ENCODE measurements at regions not wholly inside any gene's neighbourhood (a gene's known extent, or its start where the extent isn't known, plus 50 kb on each side); places are given as distances from the start of the nearest gene placed in this dataset.

DNA sequence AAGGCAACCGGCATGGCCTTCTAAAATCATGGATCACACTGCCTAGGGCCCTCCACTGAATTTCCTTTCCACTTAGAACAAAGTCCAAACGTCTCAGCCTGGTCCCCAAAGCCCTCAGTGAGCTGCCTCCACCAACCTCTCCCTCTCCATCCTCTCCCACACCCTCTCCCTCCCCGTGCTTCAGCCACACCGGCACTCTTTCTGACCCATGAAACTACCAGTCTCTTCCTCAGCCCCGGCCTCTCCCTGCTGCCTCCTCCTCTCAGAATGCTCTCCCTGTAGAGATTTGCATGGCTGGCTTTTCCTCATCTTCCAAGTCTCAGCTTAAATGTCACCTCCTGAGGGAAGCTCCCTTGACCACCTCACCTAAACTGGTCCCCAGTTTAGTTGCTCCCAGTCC lies 219.0 kb upstream of the ZMIZ1 start:
- no peak for DNase-seq

DNA sequence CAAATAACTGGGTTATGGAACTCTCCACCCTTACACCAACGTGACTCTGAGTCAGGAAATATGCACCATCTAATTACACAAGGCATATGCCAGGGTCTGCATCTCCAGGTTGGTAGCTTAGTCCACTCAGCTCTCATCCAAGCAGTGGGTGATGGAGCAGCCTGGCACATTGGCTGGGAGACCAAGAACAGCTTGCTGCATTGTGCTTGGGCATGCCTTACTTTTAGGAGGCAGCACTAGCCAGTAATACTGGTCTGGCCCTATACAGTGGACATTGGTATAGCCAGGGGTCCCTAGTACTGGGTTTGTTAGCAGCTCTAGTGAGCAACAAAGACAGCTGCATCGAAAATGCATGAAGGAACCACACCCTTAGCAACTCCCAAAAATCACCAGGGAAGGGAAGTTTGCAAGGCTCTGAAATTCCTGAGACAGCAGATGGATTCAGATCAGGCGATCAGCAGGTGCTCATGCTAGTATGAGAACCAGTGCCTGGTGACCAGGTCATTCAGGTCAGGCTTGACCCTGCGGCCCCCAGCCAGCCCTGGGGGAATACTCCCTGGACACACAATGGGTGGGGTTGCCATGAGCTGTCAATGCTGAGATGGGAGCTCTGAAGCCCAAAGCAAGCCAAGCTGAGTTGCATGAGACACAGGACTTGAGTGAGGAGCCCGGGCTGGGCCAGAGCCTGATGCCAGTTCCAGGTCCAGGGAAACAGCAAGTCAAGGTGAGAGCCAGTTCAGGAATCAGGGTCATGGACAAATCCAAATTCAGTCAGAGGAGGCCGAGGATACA lies 217.9 kb upstream of the ZMIZ1 start:
- DNase-seq, result no peak

DNA sequence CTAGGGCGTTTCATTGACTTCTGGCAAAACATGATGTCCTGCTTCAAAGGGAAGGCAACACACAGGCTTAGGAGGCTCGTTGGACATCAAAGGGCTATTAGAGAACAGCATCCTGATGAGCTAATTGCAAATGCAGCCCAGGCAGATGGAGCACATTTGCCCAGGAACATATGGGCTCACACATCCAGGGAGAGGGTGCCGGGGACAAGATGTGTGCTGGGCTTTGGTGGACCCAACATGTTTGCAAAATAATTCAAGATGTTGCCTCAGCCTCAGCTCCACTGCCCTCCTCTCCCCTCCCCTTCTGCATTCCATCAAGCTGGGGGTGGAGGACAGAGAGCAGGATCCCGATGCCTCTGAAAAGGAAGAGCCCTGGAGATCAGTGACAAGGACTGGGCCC lies 217.1 kb upstream of the ZMIZ1 start:
- no peak for DNase-seq

DNA sequence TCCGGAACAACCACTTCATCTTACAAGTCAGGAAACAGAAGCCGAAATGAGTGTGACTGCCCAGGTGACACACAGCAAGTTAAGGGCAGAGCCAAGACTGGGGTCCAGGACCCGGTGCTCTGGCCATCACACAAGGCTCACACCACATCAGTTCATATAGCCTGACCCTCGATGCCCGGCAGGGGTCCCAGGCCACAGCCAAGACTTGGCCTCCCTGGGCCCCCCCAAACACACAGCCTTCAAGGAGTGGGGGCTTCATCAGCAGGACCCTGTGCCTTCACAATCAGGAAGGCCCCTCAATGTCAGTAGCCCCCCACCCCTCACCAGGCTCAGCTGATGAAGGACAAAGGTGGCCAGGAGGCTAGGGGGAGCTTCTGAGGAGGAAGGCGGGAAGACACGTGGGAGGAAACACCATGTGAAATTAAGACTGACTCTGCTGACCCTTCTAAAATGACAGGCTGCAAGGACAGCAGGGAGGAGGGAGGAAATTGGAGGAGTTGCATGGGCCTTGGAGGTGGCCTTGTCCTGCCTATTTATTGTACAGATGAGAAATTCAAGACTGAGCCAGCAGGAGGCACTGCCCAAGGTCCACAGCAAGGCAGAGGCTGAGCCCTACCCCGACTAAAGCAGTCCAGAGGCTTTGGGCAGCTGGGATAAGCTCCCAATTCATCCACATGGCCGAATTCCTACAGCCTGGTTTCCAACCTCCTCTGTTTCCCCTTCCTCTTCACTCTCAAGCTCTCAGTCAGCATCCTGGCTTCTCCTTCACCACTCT lies 216.1 kb upstream of the ZMIZ1 start:
- no peak for DNase-seq

GRCh38 chr10:78853864-78854263 lies 214.9 kb upstream of the ZMIZ1 start:
- no peak for DNase-seq

- DNase-seq, result peak; percentile 63
These were observed 212.3 kb upstream of the ZMIZ1 start for GRCh38 chr10:78856421-78856820.

DNA sequence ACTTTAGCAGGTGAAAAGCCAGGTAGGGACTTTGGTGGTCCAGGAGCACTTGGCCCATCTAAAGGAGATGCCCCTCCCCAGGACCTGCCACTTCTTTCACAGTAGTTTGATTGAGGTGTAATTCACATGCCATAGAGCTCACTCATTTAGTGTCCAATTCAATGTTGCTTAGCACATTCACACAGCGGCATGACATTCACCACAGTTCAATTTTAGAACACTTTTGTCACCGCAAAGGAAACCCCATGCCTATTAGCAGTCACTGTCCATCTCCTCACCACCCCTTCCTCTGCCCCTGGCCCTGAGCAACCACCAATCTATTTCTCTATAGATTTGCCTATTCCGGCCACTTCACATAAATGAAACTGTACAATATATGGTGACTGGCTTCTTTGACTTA lies 211.6 kb upstream of the ZMIZ1 start:
- DNase-seq, result no peak

DNA sequence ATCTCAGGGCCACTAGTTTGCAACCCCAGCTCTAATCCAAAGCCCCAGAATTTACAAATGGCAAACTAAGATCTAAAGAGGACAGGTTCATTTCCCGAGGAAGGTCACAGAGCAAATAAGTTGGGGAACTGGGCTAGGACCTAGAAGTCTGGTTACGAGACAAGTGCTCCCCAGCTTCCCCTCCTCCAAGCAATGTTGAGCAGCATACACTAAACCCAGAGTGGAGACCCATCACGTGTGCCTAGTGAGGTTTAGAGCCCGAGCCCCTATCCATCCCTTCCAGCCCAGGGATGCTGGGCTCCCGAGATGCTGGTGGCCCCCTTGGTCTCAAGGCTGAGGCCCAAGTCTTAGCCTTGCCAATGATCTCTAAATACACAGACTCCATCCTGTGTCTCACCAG lies 209.5 kb upstream of the ZMIZ1 start:
- no peak for DNase-seq

GRCh38 chr10:78859769-78860168 lies 209.0 kb upstream of the ZMIZ1 start:
- DNase-seq, result no peak

GRCh38 chr10:78860260-78860914 lies 208.4 kb upstream of the ZMIZ1 start:
- no peak for DNase-seq

GRCh38 chr10:78861529-78862327 lies 207.0 kb upstream of the ZMIZ1 start:
- DNase-seq, result no peak

DNA sequence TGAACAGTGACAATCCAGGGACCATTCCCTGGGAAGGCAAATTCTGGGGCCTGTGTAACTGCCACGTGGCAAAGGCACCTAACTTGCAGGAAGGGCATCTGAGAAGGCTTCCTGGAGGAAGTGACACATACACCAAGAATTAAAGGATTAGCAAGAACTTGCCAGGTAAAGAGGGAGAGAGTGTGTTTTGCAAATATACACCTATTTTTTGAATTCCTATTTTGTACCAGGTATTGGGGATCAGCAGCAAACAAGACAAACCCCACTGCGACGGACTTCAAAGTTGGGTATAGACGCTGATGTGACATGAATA lies 206.5 kb upstream of the ZMIZ1 start:
- no peak for DNase-seq

DNA sequence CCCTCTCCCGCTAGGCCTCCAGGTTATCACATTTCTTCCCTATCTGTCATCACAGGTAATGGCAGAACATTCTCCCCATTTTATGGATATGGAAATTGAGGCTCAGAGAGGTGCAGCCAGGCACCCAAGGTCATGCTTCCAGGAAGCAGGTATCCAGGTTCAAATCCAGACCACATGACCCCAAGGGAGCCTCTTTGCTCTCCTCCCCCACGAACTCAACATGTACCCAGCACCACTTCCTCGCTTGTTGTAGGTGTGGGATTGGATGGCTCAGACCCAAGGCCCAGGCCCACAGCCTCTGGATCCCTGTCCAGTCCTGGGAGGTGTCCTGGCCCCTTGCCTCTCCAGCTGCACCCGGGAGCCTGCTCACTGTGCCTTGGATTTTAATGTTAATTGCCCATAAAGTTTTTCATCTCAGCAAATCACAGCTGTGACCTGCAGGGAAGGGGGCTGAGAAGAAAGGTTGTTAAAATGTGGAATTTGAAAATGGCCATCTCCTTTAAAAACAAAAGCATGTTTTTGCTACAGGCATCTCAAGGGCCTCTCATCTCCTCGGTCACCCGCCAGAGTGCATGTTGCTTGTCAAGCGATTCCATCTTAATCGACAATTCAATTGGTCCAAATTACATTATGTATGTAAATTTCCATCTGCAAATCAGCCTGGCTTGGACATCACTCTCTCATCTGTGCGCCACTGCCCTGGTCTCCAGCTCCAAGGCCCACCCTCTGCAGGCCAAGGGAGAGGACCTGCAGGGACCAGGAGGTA lies 205.4 kb upstream of the ZMIZ1 start:
- DNase-seq, result no peak

DNA sequence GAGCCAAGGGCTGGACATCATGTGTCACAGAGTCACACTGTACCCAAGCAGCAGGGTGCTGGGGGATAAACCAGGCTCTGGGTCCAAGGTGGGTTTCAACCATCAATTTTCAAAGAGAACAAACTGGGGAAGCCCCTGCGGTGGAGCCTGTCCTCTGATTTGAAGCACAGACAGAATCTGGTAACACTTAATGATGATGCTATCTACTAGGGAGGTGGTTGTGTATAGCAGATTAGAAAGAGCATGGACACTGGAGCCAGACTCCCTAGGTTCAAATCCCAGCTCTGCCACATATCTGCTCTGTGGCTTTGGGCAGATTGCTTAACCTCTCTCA lies 204.9 kb upstream of the ZMIZ1 start:
- no peak for DNase-seq

- no peak for DNase-seq
These were observed 203.8 kb upstream of the ZMIZ1 start for GRCh38 chr10:78864761-78865537.

GRCh38 chr10:78865538-78865875 lies 203.3 kb upstream of the ZMIZ1 start:
- DNase-seq, result no peak

DNA sequence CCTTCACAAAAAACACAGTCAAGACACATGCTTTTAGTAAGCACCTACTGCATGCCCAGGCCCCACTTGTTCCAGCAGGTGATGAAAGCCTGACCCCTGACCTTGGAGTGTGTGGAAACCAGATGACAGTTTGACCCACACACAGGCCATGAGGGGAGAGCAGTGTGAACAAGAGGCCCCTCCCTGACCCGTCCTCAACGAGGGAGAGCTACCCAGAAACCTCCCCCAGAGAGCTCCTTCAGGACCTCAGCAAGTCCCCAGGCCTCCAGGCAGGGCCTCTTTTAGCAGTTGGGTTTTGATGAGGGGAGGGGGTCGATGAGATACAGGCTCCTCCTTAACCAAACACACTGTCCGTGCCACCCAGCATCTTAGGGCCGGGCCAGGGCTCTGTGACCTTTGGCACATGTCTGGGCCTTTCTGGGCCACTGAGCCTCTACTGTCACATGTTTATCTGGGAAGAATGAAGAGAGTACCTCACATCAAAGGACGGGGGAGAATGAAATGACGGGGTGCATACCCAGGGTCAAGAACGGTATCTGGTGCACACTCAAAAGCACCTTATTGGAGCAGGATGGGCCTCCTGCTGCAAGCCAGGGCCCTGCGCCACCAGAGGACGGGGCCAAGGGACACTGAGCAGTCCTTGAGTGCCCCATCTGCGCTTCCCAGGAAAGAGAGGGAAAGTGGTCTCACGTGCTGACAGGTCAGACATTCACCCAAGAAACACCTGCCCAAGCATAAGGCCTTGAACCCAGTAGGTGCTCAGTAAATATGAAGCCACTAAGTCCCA lies 202.6 kb upstream of the ZMIZ1 start:
- DNase-seq, result no peak

DNA sequence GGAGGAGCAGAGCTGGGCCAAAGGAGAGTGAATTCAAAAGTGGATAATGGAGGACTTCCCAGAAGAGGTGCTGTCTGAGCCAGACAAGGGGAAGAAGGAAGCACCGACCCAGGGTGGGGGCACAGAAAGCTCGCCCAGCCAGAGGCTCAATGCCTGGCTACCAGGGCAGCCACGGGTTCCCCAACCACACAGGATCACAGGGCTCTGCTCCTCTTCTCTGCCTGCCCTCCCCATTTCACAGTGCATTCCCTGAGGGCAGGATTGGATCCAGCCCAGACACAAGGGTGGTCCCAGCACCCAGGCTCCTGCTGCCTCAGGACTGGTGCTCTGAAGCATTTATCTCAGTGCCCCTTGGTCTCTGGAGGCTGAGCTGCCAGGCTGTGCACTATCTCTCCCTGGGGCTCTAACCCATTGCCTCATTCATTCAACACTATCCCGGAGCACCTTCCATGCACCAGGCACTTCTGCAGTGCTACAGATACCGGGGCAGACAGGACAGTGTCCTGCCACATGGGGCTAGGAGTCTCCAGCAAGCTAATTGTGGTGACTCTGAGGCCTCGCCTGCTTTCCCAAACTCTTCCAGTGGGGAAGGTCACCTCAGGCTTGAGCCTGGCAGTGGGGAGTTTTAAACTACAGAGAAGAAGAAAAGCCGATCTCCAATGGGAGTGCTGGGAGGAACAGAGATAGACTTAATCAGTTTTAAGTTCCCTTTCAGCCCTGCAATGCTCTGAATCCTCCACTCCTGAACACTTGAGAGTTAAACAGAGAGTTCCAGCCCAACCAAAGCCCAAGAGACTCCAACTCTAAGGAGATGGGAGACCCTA lies 201.8 kb upstream of the ZMIZ1 start:
- DNase-seq, result no peak

DNA sequence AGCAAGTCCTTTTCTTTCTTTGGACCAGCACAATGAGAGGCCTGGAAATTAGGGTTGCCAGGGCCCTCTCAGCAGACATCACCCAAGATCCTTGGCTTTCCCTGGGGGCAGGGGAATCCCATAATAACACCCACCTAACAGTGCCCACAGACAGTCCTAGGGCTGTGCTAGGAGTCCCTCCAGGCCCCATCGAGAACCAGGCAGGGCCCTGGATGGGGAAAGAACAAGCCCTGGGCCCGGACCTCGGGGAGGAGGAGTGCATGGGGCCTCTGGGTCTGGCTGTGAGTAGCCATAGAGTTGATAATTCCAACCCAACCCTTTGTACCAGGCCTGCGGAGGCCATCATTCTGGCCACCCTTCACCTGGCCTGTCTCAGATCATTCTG lies 201.2 kb upstream of the ZMIZ1 start:
- no peak for DNase-seq

DNA sequence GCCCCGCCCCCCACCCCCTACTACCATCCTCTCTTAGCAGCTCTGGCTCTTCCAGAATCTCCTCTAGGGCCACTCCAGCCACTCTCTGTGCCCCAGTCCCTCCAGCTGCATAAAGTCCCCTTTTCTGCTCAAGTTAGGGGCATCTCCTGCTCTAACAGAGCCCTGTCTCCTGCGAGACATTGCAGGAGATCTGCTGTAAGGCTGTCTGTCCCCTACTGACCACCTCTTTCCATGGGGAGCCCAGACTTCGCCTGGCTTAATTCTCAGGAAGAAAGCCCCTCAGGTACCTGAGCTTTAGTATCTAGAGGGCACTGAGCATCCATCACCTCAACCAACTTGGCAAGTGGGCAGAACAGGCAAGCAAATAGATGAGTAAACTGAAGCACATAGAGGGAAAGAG lies 200.7 kb upstream of the ZMIZ1 start:
- no peak for DNase-seq

Data from left hindlimb (tissue), 1 donor.